NOMO-1 treated with dmso at 0.1 percent for 144 hours (cell line): ENCODE measurements at regions not wholly inside any gene's neighbourhood (a gene's known extent, or its start where the extent isn't known, plus 50 kb on each side); places are given as distances from the start of the nearest gene placed in this dataset.
"Not testable (repeated sequence)": the region's sequence is repeated elsewhere in the genome, so short reads cannot be mapped to it uniquely, and the experiment has no call there.

Experiments
- DNase-seq: peaks from one replicate; lab custom pipeline; 2025; ENCODE audit not compliant: unreplicated experiment; lab: John Stamatoyannopoulos, UW

DNA sequence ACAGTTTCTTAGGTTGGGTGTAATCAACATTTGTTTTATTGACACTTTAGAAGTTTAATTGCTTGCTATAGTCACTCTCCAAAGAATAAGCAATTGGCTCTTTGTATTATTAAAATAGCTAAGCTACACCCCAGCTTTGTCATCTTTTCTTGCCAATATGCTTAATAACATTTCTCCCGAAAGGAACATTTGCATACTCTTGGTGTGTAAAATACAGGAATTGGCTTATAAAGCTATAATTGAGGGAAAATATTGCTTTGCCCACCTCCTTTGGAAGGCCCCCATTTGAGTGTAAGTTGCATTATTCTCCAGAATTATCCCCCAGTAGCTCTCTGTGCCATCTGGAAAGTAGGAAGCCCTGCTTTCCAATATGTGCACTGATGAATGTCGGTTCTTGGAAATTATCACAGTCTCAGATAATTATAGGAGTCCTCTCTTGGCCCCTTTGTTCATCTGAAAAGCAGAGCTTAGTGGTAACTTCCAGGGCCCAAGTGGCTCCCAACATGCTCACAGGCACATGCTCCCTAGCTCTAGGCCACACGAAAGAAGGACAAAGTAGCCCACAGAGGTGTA, 92.4 kb upstream of the B3GAT2 start:
- no peak for DNase-seq

DNA sequence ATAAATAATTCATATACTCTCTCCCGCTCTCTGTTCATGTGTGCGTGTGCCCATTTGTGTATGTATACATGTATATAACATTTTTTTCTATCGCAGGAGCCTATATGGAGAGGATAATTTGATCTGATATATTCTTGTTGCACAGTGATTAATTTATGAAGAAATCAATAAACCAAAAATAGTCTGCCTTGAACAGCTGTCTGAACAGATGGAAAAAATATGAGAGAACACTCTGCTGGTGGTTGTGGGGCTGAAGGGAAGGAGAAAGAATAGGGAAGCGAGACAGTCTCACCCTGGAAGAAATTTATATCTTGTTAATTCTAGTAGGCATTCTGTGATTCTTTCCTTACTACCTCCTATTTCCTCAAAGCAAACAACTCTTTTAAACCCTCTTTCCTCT, 96.6 kb upstream of the B3GAT2 start:
- no peak for DNase-seq

DNA sequence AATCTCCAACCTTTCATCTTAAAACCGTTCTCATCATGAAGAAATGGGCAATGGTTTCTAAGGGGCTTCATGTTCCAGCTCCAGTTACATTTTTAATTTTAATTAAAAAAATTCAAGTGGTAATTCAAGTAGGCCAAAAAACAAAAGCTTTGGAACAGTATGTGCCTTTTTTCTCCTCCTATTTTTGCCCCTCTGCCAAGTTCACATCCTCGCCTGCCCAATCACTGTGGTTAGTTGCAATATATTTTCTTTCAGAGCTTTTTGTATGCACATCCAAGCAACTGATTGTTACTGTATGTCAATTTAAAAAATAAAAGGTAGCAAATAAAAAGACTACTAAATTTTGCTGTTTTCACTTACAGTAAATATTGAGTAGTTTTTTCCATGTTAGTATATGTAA, 99.8 kb upstream of the B3GAT2 start:
- DNase-seq, result no peak

DNA sequence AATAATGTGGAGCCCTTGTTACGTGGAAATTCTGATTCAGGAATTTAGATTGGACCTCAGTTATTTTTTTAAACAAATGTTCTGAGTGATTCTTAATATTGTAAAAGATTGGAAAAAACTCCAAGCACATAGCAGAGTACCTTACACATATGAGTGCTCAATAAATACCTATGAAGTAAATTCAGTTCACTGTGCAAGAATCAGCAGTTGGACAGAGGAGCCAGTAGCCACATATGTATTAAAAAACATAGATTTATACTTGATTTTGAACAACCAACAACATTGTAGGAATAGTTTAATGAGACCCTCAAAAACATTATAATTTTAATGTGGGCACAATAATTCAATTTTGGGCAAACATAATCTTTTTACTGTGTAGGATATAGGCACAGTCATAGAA, 109.3 kb upstream of the B3GAT2 start:
- DNase-seq, result no peak

DNA sequence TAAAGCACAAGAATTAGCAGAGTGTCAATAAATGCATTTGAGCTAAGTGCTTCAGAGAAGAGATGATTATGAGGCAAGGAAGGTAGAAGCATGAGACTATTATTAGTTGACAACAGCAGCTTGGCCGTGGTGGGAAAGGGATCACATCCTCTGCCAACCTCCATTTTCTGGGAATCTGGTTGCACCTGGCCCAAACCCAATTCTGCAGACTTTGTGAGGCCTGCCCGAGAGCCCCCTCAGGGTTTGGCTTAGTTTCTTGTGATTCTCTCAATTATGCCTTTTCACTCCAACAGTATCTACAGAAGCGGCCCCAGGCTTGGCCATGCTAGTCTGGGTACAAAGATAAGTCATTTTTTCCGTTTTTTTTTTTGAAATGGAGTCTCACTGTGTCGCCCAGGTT, 111.0 kb upstream of the B3GAT2 start:
- DNase-seq, result no peak

DNA sequence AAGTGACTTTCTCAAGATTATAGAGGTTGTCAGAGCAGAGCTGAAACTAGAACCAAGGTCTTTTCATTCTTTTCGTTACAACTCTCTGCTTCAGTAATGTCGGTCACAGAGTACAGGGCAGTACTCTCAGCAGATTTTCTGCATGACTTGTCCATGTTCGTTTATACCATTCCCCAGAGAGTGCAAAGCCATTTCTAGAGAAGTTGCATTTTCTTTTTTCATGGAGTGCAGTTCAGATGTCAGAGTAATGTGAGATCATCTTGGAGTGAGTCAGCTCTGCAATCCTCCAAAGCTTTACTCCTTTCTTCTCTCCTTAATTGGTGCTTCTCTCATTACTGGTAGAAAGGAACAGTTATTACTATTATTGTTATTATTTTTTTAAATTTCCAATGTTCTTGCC, 115.6 kb upstream of the B3GAT2 start:
- DNase-seq, result no peak

DNA sequence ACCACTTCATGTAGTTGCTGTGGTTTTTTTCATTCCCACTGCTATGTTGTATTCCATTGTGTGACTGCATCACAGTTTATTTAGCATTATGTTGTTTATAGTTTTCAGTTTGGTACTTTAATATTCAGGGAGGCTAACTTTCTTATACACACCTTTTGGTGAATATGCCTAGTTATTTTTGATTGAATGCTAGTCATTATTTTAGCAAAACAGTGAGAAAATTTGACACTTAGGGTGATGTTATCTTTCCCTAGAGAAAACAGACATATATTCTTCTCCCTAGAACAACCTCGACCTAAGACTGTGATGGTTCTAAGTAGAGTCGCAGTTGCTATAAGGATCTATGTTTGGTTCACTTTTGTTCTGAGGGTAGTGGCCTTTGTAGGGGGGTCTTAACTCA, 120.8 kb upstream of the B3GAT2 start:
- DNase-seq, result no peak

DNA sequence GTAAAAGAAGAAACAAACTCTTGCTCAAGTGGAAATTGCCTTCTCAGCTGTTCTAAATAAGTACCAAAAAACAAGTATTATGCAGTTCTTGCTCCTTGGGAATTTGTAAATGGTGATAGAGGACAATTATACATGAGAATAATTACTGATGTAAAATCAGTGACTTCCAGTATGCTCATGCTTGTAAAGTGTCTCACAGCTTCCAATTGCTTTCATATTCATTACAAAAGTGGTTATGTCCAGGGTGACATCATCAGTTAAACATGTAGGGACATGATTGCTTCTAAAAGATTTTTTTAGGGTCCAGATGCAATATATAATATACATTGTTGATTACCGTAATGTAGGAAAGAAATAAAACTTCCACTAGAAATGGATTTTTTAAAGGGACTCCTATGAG, 122.8 kb upstream of the B3GAT2 start:
- no peak for DNase-seq

DNA sequence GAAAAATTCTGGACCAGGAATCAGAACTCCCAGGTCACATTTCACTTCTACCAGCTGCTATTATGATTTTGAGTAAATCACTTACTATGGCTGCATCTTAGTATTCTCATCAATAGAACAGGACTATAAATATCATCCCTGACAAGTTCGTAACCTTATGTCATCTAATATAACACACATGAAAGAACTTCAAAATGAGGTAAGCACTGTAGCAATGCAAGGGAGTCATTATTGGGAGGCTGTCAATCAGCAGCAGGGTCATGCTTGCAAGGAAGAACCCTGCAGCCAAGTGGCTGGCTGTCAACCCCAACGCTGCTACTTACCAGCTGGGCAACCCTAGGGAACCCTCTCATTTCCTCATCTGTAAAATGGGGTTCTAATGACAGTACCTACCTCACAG, 123.3 kb upstream of the B3GAT2 start:
- no peak for DNase-seq

DNA sequence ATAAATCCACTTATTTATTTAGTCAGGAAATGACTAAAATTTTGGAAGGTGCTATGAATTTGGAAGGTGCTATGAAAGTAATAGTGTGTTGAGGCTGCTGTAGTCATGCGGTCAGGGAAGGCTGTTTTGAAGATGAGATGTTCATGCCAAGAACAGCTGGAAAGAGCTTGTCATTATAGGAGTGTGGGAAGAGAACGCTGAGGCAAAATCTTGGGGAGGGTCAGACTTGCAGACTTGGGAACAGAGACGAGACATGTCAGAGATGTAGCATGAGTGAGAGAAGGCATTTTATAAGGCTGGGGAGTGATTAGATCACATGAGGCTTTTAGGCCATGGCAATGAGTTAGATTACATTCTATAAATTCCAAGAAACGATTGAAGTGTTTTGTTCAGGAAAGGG, 124.0 kb upstream of the B3GAT2 start:
- DNase-seq, result no peak

DNA sequence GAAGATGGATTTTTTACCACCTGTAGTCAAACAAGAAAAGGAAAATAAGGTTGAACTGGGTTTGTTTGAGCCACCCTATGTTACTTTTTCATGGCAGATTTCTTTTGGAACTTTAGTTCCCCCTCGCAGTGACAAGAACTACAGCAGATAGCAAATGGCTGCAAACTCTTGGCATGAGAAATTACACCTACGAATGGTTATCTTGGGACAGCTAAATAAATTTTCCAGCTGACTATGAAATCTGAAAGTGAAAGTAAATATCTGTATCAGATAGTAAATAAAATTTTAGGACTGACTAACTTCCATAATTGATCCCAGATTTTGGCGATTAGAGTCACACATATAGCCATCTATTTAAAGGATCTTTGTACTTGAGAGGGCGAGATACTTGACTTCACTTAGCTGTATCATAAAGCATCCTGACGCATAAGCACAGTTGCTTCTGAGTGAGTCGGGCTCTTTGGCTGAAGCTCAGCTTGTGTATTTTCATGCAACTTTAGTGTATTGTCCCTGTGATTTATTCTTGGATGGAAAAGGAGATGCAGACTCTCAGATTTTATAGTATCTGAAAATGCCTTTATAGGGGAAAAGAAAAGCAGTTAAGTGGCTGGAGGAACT, 125.3 kb upstream of the B3GAT2 start:
- DNase-seq, result no peak

DNA sequence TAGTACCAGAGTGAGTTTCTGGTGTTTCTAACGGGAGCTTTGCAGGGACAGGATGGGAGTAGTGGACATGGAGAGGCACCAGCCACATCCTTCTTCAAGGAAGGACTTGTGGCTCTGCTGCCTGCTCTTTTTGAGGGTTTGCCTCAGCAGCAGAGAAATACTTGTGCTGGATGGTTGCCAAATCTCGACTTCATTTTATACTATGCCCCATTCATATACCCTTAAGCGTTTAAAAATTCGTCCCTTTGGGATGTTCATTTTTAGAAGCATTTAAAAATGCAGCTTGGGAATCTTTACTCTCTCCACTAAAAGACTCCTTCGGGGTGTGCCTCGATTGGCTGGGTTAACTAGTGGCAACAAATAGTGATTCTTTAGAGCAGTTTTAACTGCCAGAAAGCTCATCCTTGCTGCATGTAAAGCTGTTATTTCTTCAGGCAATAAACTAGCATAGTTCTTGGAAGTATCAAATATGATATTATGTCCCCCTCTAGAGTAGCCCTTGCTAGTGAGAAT, 126.5 kb upstream of the B3GAT2 start:
- DNase-seq, result no peak

DNA sequence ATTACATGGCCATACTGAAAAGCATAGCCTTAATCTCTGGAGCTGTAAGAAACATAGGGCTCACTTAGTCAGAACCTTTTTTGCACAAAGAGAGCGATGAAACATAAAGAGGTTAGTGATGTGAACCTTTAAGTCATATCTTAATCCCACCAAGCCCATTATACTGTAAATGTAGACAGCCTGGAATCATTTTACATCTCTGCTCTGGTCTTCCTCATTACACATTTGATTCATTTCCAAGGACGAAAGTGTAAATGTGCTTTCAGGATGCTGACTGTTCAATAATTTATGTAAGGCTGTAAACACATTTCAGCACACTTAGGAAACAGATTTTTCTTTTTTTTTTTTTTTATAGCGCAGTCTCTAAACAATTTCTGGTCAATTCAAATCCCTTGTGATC, 131.3 kb upstream of the B3GAT2 start:
- DNase-seq, result no peak

DNA sequence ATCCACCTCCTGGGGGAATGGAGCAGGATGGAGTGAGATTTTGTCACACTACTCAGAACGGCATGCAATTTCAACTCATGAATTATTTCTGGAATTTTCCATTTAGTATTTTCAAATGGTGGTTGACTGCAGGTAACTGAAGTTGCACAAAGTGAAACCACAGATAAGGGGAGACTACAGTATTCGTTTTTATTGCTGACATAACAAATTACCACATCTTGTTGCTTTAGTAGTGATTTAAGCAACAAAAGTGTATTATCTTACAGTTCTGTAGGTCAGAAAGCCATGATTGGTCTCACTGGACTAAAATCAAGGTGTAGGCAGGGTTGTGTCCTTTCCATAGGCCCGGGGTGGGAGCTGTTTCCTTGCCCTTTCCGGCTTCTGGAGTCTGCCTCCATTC, 133.4 kb upstream of the B3GAT2 start:
- DNase-seq, result no peak

DNA sequence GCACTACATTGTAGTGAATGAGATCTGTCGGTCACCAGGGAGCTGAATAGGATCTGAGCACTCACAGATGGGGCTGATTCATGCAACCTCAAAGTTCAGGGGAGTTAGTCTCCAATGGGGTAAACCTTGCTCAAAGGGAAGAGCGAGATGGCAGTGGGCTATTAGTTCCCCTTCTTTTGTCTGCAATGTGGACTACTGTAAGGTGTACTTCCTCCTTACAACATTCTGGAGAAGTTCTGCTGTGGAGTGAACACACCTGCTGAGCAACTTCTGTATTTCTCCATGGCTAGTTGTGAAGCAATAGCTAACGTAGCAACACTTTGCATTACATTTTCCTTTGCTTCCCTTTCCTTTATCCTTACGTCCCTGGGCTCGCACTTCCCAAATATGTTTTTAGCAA, 134.3 kb upstream of the B3GAT2 start:
- peak; percentile 26 for DNase-seq

DNA sequence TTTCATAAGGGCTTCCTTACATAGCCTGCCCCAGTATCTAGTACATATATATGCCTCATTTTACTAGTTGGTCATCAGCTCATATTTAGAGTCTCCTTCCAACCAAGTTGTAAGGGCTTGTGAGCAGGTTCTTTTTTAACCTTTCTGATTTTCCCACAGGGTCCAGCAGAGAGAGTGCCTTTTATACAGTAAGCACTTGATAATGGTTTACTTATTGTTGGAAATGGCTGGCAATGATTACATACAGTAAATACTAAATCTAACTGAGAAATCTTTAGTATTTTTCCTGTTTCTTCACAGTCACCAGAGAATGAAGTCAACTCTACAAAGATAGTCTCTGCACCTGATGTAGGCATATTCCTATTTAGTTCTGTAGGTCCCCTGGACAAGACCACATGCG, 135.1 kb upstream of the B3GAT2 start:
- DNase-seq, result no peak

DNA sequence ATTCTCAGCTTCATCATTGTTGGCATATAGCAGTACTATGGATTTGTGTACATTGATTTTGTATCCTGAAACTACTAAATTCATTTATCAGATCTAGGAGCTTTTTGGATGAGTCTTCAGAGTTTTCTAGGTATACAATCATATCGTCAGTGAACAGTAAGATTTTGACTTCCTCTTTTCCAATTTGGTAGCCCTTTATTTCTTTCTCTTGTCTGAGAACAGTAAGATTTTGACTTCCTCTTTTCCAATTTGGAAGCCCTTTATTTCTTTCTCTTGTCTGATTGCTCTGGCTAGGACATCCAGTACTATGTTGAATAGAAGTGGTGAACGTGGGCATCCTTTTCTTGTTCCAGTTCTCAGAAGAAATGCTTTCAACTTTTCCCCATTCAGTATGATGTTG, 140.4 kb upstream of the B3GAT2 start:
- not testable (repeated sequence) for DNase-seq

DNA sequence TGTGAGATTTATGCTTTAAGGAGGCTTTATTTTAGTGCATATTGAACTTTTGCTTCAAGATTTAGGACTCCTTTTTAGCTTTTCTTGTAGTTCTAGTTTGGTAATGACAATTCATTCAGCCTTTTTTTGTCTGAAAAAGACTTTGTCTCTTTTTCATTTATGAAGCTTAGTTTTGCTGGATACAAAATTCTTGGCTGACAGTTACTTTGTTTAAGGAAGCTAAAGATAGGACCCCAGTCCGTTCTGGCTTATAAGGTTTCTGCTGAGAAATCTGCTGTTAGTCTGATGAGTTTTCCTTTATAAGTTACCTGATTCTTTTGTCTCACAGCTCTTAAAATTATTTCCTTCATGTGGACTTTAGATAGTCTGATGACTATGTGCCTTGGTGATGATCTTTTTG, 142.8 kb upstream of the B3GAT2 start:
- DNase-seq, result no peak

DNA sequence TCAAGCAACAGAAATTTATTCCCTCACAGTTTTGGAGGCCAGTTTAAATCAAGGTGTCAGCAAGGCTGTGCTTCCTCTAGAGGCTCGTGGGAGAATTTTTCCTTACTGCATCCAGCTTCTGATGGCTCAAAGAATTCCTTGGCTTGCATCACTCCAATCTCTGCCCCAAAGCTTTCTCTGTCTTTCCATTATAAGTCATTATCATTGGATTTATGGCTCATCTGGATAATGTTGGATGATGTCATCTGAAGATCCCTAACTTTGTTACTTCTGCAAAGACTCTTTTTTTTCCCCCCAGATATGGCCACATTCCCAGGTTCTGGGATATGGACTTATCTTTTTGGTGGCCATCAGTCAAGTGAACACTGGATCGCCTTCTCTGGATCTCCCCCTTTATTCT, 146.3 kb upstream of the B3GAT2 start:
- no peak for DNase-seq

DNA sequence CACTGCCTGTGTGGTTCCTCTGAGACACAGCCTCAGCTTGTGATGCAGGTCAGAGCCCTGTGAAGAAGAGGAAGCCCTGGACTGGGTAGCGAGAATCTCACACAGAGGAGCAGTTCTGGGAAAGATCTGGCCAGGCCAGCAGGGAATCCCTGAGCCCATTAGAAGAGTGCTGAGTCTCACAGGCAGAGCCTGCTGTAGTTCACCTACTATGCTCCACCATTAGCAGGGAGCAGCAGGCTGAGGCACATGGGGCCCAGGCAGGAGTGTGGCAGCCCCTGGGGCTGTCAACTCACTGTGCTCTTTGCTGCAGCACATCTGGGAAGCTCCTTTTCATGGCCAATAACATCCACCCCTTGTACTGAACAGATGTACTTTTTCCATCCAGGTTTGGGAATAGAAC, 146.8 kb upstream of the B3GAT2 start:
- DNase-seq, result no peak

DNA sequence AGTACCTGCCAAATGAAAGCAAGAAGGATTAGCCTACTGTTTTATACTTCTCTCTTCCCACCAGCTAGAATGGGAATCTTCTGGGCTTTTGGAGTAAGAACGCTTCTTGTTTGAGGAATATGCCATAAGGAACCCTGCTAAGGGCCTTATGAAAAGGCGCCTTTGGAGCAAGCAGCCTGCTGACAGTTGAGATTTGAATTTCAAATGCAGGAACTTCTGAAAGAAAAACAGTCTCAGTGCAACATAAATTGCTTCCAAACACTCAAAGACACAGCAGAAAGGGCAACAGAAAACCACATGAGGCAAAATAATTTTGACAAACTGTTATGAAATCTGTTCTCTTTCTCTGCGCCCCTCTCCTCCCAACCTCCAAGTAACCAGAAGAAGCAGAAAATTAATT, 149.4 kb upstream of the B3GAT2 start:
- no peak for DNase-seq

DNA sequence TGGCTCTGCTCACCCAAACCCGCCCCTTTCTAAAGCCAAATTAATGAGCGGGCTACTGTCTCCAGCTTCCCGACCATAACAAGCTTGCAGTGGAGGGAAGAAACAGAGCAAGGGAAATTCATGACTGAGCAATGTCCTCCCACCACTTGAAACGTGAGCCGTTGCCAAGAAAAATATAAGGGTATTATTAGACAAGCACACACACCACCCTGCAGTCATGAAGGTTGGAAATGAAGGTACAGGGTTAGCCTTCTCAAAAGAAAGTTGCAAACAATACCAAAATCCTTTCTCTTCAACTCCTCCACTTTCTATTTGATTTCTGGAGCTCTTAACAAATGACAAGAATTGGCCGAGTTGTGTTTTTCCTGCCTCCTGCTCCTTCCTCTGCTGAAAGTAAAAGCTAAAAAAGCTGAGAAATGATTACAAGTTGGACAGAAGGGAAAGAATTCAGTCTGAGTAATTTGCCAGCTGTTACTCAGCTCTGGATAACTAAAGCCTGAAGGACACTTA, 151.1 kb upstream of the B3GAT2 start:
- DNase-seq, result no peak

DNA sequence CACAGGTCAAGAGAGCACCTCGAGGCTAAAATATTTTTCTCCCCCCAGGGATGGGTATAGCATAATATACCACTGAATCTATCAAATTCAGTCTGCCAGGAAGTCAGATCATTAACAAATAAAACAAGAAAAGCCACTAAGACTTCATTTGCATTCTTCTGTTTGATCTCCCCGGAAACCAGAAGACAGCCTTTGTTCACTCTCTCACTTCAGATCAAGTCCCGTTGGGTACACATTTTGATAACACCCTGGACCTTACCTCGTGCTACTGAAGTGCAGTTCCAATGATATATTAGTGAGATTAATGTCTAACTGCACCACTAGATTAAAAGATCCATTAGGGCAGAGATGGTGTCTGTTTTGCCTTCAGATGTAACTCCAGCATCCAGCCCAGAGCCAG, 157.7 kb upstream of the B3GAT2 start:
- no peak for DNase-seq
